ENCODE measurements at regions not wholly inside any gene's neighbourhood (a gene's known extent, or its start where the extent isn't known, plus 50 kb on each side); places are given as distances from the start of the nearest gene placed in this dataset.

GRCh38 chr3:177928172-177928873 lies 607.9 kb upstream of the KCNMB2 start:
- Histone ChIP-seq H3K4me3 (ENCODE audit: low read length in 3 of 3) (no peak overlapping the region), H3K36me3 (ENCODE audit: control insufficient read depth in 3 of 3, insufficient read depth in 3 of 3, low read length in 3 of 3) (no peaks in the 10 kb centered on the region), H3K9me3 (ENCODE audit: control insufficient read depth in 3 of 3, low read length in 3 of 3) (no peaks in the 10 kb centered on the region), H3K27me3 (ENCODE audit: control insufficient read depth in 3 of 3, insufficient read depth in 3 of 3, low read length in 3 of 3) (no peaks in the 10 kb centered on the region), H3K9ac (ENCODE audit: low read depth in 1 of 3, low read length in 3 of 3) (no peak overlapping the region), H3K27ac (ENCODE audit: low read depth, low read length) (no peak overlapping the region), H3K4me1 (ENCODE audit: control insufficient read depth in 3 of 3, insufficient read depth in 3 of 3, low read length in 3 of 3) (peaks cover 0 to 6% (median 0%) of the 10 kb centered on the region in 3 donors)

DNA sequence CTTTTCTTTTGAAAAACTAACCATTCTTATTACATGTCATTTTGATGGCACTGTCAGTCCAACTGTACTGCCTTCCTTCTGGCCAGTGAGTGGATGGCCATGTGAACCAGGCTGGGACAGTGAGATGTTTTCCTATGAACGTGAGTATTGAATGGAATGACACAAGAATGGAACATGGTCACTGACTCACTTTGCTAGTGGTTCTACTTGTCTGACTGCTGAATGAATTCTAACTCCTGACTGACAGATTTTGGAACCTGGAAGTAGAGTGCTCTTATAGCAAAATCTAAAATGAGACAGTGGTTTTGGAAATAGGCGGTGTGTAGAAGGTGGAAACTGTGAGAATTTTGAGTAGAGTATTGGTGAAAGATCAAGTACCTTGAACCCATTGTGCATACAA lies 606.9 kb upstream of the KCNMB2 start:
- Histone ChIP-seq H3K36me3 (ENCODE audit: control insufficient read depth in 3 of 3, insufficient read depth in 3 of 3, low read length in 3 of 3) (no peaks in the 10 kb centered on the region), H3K4me3 (ENCODE audit: low read length in 3 of 3) (no peak overlapping the region), H3K9me3 (ENCODE audit: control insufficient read depth in 3 of 3, low read length in 3 of 3) (no peaks in the 10 kb centered on the region), H3K27ac (ENCODE audit: low read depth, low read length) (no peak overlapping the region), H3K27me3 (ENCODE audit: control insufficient read depth in 3 of 3, insufficient read depth in 3 of 3, low read length in 3 of 3) (no peaks in the 10 kb centered on the region), H3K4me1 (ENCODE audit: control insufficient read depth in 3 of 3, insufficient read depth in 3 of 3, low read length in 3 of 3) (peaks cover 4 to 6% (median 4%) of the 10 kb centered on the region in 3 donors), H3K9ac (ENCODE audit: low read depth in 1 of 3, low read length in 3 of 3) (no peak overlapping the region)

GRCh38 chr3:177930771-177931170 lies 605.5 kb upstream of the KCNMB2 start:
- H3K4me1 ChIP-seq (ENCODE audit: control insufficient read depth in 3 of 3, insufficient read depth in 3 of 3, low read length in 3 of 3) = peaks cover 8 to 13% (median 13%) of the 10 kb centered on the region in 3 donors
- no peak overlapping the region for H3K4me3 ChIP-seq (ENCODE audit: low read length in 3 of 3)
- no peaks in the 10 kb centered on the region for H3K27me3 ChIP-seq (ENCODE audit: control insufficient read depth in 3 of 3, insufficient read depth in 3 of 3, low read length in 3 of 3)
- H3K36me3 ChIP-seq (ENCODE audit: control insufficient read depth in 3 of 3, insufficient read depth in 3 of 3, low read length in 3 of 3) = no peaks in the 10 kb centered on the region
- H3K9me3 ChIP-seq (ENCODE audit: control insufficient read depth in 3 of 3, low read length in 3 of 3) = no peaks in the 10 kb centered on the region
- no peak overlapping the region for H3K9ac ChIP-seq (ENCODE audit: low read depth in 1 of 3, low read length in 3 of 3)
- no peak overlapping the region for H3K27ac ChIP-seq (ENCODE audit: low read depth, low read length)

GRCh38 chr3:177931346-177931745 lies 604.9 kb upstream of the KCNMB2 start:
- no peaks in the 10 kb centered on the region for H3K27me3 ChIP-seq (ENCODE audit: control insufficient read depth in 3 of 3, insufficient read depth in 3 of 3, low read length in 3 of 3)
- H3K4me1 ChIP-seq (ENCODE audit: control insufficient read depth in 3 of 3, insufficient read depth in 3 of 3, low read length in 3 of 3) = peaks cover 8 to 13% (median 13%) of the 10 kb centered on the region in 3 donors
- no peak overlapping the region for H3K27ac ChIP-seq (ENCODE audit: low read depth, low read length)
- no peaks in the 10 kb centered on the region for H3K9me3 ChIP-seq (ENCODE audit: control insufficient read depth in 3 of 3, low read length in 3 of 3)
- H3K36me3 ChIP-seq (ENCODE audit: control insufficient read depth in 3 of 3, insufficient read depth in 3 of 3, low read length in 3 of 3) = no peaks in the 10 kb centered on the region
- no peak overlapping the region for H3K4me3 ChIP-seq (ENCODE audit: low read length in 3 of 3)
- H3K9ac ChIP-seq (ENCODE audit: low read depth in 1 of 3, low read length in 3 of 3) = no peak overlapping the region

- Histone ChIP-seq H3K4me3 (ENCODE audit: low read length in 3 of 3) (no peak overlapping the region), H3K9ac (ENCODE audit: low read depth in 1 of 3, low read length in 3 of 3) (no peak overlapping the region), H3K36me3 (ENCODE audit: control insufficient read depth in 3 of 3, insufficient read depth in 3 of 3, low read length in 3 of 3) (no peaks in the 10 kb centered on the region), H3K27ac (ENCODE audit: low read depth, low read length) (no peak overlapping the region), H3K9me3 (ENCODE audit: control insufficient read depth in 3 of 3, low read length in 3 of 3) (no peaks in the 10 kb centered on the region), H3K4me1 (ENCODE audit: control insufficient read depth in 3 of 3, insufficient read depth in 3 of 3, low read length in 3 of 3) (peaks cover 8 to 13% (median 13%) of the 10 kb centered on the region in 3 donors), H3K27me3 (ENCODE audit: control insufficient read depth in 3 of 3, insufficient read depth in 3 of 3, low read length in 3 of 3) (no peaks in the 10 kb centered on the region)
These were observed 603.9 kb upstream of the KCNMB2 start for GRCh38 chr3:177932346-177932745.

DNA sequence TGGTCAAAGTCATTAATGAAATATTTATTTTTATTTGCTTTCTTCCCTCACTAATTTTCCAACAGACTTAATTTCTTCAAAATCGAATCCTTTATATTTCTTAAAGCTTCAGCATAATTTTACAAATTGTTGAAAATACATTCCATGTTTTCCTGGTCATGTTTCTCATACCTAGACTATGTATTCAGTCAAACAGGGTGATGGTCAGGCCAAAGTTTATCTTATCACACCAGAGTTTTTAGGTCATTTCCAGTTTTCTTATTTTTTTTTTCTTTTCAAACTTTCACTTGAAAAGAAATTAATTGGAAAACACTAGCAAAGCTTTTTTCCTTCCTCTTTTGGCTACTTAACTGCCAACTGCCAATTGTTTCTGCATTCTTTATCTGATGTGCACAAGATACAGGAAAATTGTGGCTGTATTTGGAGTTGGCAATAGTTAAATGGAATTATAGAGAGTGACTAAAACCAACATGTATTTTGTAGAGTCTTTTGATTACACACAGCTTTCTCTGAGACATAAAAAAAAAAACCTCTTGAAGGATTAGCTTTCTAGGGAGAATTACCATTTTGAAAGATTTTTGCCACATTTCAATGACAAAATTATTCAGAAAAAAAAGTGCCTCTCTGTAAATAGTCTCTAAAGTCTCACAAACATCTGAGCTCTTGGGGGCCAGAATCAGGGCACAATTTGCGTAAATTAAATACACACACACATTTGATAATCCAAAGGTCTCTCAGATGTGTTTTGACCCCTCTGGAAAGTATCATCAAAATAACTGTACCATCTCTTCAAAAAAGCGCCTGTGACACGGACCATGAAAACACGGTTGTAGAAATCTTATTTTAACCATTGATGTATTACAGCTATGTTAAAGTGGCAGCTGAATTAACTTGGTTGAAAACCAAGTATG lies 603.2 kb upstream of the KCNMB2 start:
- Histone ChIP-seq H3K27ac (ENCODE audit: low read depth, low read length) (no peak overlapping the region), H3K9ac (ENCODE audit: low read depth in 1 of 3, low read length in 3 of 3) (no peak overlapping the region)

GRCh38 chr3:177934001-177934891 lies 602.0 kb upstream of the KCNMB2 start:
- Histone ChIP-seq H3K9ac (ENCODE audit: low read depth in 1 of 3, low read length in 3 of 3) (no peak overlapping the region), H3K27ac (ENCODE audit: low read depth, low read length) (no peak overlapping the region), H3K9me3 (ENCODE audit: control insufficient read depth in 3 of 3, low read length in 3 of 3) (no peaks in the 10 kb centered on the region), H3K4me3 (ENCODE audit: low read length in 3 of 3) (no peak overlapping the region), H3K4me1 (ENCODE audit: control insufficient read depth in 3 of 3, insufficient read depth in 3 of 3, low read length in 3 of 3) (peaks cover 8 to 13% (median 13%) of the 10 kb centered on the region in 3 donors), H3K36me3 (ENCODE audit: control insufficient read depth in 3 of 3, insufficient read depth in 3 of 3, low read length in 3 of 3) (no peaks in the 10 kb centered on the region), H3K27me3 (ENCODE audit: control insufficient read depth in 3 of 3, insufficient read depth in 3 of 3, low read length in 3 of 3) (no peaks in the 10 kb centered on the region)

More for the DNA sequence above, 603.2 kb upstream of the KCNMB2 start:
- Histone ChIP-seq H3K4me1 (ENCODE audit: control insufficient read depth in 3 of 3, insufficient read depth in 3 of 3, low read length in 3 of 3) (peaks cover 8 to 13% (median 13%) of the 10 kb centered on the region in 3 donors), H3K36me3 (ENCODE audit: control insufficient read depth in 3 of 3, insufficient read depth in 3 of 3, low read length in 3 of 3) (no peaks in the 10 kb centered on the region), H3K9me3 (ENCODE audit: control insufficient read depth in 3 of 3, low read length in 3 of 3) (no peaks in the 10 kb centered on the region), H3K27me3 (ENCODE audit: control insufficient read depth in 3 of 3, insufficient read depth in 3 of 3, low read length in 3 of 3) (no peaks in the 10 kb centered on the region), H3K4me3 (ENCODE audit: low read length in 3 of 3) (no peak overlapping the region)

GRCh38 chr3:177935047-177935446 lies 601.2 kb upstream of the KCNMB2 start:
- H3K4me1 ChIP-seq (ENCODE audit: control insufficient read depth in 3 of 3, insufficient read depth in 3 of 3, low read length in 3 of 3) = peaks cover 8 to 13% (median 13%) of the 10 kb centered on the region in 3 donors
- no peaks in the 10 kb centered on the region for H3K36me3 ChIP-seq (ENCODE audit: control insufficient read depth in 3 of 3, insufficient read depth in 3 of 3, low read length in 3 of 3)
- no peak overlapping the region for H3K9ac ChIP-seq (ENCODE audit: low read depth in 1 of 3, low read length in 3 of 3)
- no peaks in the 10 kb centered on the region for H3K27me3 ChIP-seq (ENCODE audit: control insufficient read depth in 3 of 3, insufficient read depth in 3 of 3, low read length in 3 of 3)
- no peak overlapping the region for H3K27ac ChIP-seq (ENCODE audit: low read depth, low read length)
- H3K9me3 ChIP-seq (ENCODE audit: control insufficient read depth in 3 of 3, low read length in 3 of 3) = no peaks in the 10 kb centered on the region
- no peak overlapping the region for H3K4me3 ChIP-seq (ENCODE audit: low read length in 3 of 3)

DNA sequence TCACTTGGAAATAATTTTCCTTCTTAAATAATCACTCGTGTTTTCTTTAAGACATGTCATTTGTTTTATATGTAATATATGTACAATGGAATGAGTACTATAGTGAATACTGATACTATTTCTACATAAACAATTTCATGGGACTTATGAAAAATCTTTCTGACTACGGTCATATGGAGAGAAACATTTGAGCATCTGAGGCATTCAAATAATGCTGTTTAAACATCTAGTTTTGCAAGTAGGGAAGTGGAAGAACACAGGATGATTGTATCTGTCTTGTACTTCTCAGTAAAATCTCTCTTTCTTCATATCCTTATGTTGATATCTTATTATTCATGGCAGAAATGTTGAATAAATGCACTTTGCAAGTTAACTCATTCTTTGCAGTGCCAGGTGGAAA lies 599.5 kb upstream of the KCNMB2 start:
- no peaks in the 10 kb centered on the region for H3K9me3 ChIP-seq (ENCODE audit: control insufficient read depth in 3 of 3, low read length in 3 of 3)
- H3K27me3 ChIP-seq (ENCODE audit: control insufficient read depth in 3 of 3, insufficient read depth in 3 of 3, low read length in 3 of 3) = no peaks in the 10 kb centered on the region
- no peak overlapping the region for H3K4me3 ChIP-seq (ENCODE audit: low read length in 3 of 3)
- peaks cover 7 to 13% (median 8%) of the 10 kb centered on the region in 3 donors for H3K4me1 ChIP-seq (ENCODE audit: control insufficient read depth in 3 of 3, insufficient read depth in 3 of 3, low read length in 3 of 3)
- H3K36me3 ChIP-seq (ENCODE audit: control insufficient read depth in 3 of 3, insufficient read depth in 3 of 3, low read length in 3 of 3) = no peaks in the 10 kb centered on the region
- no peak overlapping the region for H3K9ac ChIP-seq (ENCODE audit: low read depth in 1 of 3, low read length in 3 of 3)
- H3K27ac ChIP-seq (ENCODE audit: low read depth, low read length) = no peak overlapping the region

Data from skeletal muscle tissue (tissue), 3 donors.